K562 (cell line): ENCODE measurements at regions not wholly inside any gene's neighbourhood (a gene's known extent, or its start where the extent isn't known, plus 50 kb on each side); places are given as distances from the start of the nearest gene placed in this dataset.

Source experiments
- CHD1 ChIP-seq: fragments of 200-600 bp; sonication (generic); IDR thresholded peaks from one replicate; pipeline ENCODE4 v1.6.1; 2012; ENCODE audit warnings: mild to moderate bottlenecking, moderate library complexity, low read length, inconsistent platforms
- FOXP1 ChIP-seq: sonication (generic); formaldehyde crosslinking; IDR thresholded peaks from 2 replicates; pipeline ENCODE4 v1.8.0; 2022; ENCODE audit warnings: mild to moderate bottlenecking, missing genetic modification reagents
- GTF2F1 ChIP-seq: IDR thresholded peaks from 2 replicates; pipeline ENCODE4 v1.6.1; 2011; ENCODE audit warnings: low read depth, low read length, improper control_type of control experiment
- RREB1 ChIP-seq: fragments of 250-450 bp; sonication (Bioruptor Pico); IDR thresholded peaks from 2 replicates; pipeline ENCODE4 v1.4.0; 2020
- SMC3 ChIP-seq: conservative IDR thresholded peaks from 2 replicates; pipeline ENCODE4 v1.6.1; 2011; ENCODE audit warnings: low read depth, low read length, improper control_type of control experiment; ENCODE audit not compliant: insufficient read depth
- TFAP4 ChIP-seq: sonication (generic); formaldehyde crosslinking; IDR thresholded peaks from 2 replicates; pipeline ENCODE4 v1.8.0; 2022; ENCODE audit warnings: missing genetic modification reagents, mild to moderate bottlenecking, moderate library complexity, borderline replicate concordance
- TRIM24 ChIP-seq, 2 experiments: fragments of 450-650 bp; IDR thresholded peaks; 2 replicates each; pipeline ENCODE4 v1.6.1; 2016
- TF ChIP-seq, protein P1 (sequence below): fragments of 450-650 bp; IDR thresholded peaks from 2 replicates; pipeline ENCODE4 v1.6.1; 2016; ENCODE audit warnings: low read depth

- TF ChIP-seq TFAP4: no peak
- no peak for TF ChIP-seq RREB1 (CRISPR knock-in tag)
- TF ChIP-seq FOXP1 (CRISPR knock-in tag): no peak
- TF ChIP-seq CHD1: no peak
- TF ChIP-seq, protein P1, sequence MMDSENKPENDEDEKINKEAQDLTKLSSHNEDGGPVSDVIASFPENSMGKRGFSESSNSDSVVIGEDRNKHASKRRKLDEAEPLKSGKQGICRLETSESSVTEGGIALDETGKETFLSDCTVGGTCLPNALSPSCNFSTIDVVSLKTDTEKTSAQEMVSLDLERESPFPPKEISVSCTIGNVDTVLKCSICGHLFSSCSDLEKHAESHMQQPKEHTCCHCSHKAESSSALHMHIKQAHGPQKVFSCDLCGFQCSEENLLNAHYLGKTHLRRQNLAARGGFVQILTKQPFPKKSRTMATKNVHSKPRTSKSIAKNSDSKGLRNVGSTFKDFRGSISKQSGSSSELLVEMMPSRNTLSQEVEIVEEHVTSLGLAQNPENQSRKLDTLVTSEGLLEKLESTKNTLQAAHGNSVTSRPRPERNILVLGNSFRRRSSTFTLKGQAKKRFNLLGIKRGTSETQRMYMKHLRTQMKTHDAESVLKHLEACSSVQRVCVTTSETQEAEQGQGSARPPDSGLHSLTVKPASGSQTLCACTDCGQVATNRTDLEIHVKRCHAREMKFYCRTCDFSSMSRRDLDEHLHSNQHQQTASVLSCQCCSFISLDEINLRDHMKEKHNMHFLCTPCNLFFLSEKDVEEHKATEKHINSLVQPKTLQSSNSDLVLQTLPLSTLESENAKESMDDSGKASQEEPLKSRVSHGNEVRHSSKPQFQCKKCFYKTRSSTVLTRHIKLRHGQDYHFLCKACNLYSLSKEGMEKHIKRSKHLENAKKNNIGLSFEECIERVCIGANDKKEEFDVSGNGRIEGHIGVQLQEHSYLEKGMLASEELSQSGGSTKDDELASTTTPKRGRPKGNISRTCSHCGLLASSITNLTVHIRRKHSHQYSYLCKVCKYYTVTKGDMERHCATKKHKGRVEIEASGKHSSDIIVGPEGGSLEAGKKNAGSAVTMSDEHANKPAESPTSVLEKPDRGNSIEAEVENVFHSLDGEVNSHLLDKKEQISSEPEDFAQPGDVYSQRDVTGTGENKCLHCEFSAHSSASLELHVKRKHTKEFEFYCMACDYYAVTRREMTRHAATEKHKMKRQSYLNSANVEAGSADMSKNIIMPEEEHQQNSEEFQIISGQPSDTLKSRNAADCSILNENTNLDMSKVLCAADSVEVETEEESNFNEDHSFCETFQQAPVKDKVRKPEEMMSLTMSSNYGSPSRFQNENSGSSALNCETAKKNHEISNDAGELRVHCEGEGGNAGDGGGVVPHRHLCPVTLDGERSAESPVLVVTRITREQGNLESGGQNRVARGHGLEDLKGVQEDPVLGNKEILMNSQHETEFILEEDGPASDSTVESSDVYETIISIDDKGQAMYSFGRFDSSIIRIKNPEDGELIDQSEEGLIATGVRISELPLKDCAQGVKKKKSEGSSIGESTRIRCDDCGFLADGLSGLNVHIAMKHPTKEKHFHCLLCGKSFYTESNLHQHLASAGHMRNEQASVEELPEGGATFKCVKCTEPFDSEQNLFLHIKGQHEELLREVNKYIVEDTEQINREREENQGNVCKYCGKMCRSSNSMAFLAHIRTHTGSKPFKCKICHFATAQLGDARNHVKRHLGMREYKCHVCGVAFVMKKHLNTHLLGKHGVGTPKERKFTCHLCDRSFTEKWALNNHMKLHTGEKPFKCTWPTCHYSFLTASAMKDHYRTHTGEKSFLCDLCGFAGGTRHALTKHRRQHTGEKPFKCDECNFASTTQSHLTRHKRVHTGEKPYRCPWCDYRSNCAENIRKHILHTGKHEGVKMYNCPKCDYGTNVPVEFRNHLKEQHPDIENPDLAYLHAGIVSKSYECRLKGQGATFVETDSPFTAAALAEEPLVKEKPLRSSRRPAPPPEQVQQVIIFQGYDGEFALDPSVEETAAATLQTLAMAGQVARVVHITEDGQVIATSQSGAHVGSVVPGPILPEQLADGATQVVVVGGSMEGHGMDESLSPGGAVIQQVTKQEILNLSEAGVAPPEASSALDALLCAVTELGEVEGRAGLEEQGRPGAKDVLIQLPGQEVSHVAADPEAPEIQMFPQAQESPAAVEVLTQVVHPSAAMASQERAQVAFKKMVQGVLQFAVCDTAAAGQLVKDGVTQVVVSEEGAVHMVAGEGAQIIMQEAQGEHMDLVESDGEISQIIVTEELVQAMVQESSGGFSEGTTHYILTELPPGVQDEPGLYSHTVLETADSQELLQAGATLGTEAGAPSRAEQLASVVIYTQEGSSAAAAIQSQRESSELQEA: no peak
- TF ChIP-seq TRIM24 (IDR thresholded peaks at IDR 0.05): no peak
- no peak for TF ChIP-seq SMC3
- TF ChIP-seq GTF2F1: no peak
These were observed 698.1 kb upstream of the SETBP1 start (continued) for GRCh38 chr18:43982582-43982981.
